Neural progenitor cell (in vitro differentiated cells): ENCODE measurements at regions not wholly inside any gene's neighbourhood (a gene's known extent, or its start where the extent isn't known, plus 50 kb on each side); places are given as distances from the start of the nearest gene placed in this dataset.

Source experiments
- CTCF ChIP-seq: fragments of 200-600 bp; sonication (generic); IDR thresholded peaks from 2 replicates; pipeline ENCODE4 v1.5.1; 2017; ENCODE audit warnings: antibody characterized with exemption, mild to moderate bottlenecking
- EZH2 ChIP-seq: fragments of 200-600 bp; sonication (generic); IDR thresholded peaks from 2 replicates; pipeline ENCODE4 v1.6.1; 2017; ENCODE audit warnings: antibody characterized with exemption, mild to moderate bottlenecking, moderate library complexity

GRCh38 chr3:59518283-59519055, 468.6 kb upstream of the CFAP20DC start:
- TF ChIP-seq CTCF, result no peak
- TF ChIP-seq EZH2, result no peak
